WTC11 (cell line): ENCODE measurements at regions not wholly inside any gene's neighbourhood (a gene's known extent, or its start where the extent isn't known, plus 50 kb on each side); places are given as distances from the start of the nearest gene placed in this dataset.

Experiments used
- ATAC-seq: fragments of 200-7000 bp; cut with Tn5 transposase; 2 replicates; pipeline ENCODE4 v1.10.0; 2021; ENCODE audit warnings: mild to moderate bottlenecking, moderate library complexity
- CTCF ChIA-PET: fragments of 300-600 bp; sonication (Branson Sonifier 250); formaldehyde crosslinking; loops from one replicate; lab custom pipeline; 2021; ENCODE audit warnings: antibody characterized with exemption; lab: Charles Lee
- POLR2A ChIA-PET: fragments of 350-600 bp; sonication (Branson Sonifier 250); formaldehyde crosslinking; loops from one replicate; lab custom pipeline; 2021; ENCODE audit warnings: antibody characterized with exemption; lab: Charles Lee
- DNase-seq: peaks from one replicate; pipeline ENCODE4 v3.0.0; 2021; ENCODE audit warnings: low spot score
- H3K27ac Mint-ChIP-seq: 2 replicates; pipeline ENCODE4 v1.8.0; 2021; ENCODE audit warnings: mixed read lengths
- H3K27me3 Mint-ChIP-seq: 2 replicates; pipeline ENCODE4 v1.8.0; 2021; ENCODE audit warnings: low read depth, mild to moderate bottlenecking, moderate library complexity, mixed read lengths
- H3K36me3 Mint-ChIP-seq: 2 replicates; pipeline ENCODE4 v1.8.0; 2021; ENCODE audit warnings: mixed read lengths
- H3K4me1 Mint-ChIP-seq: 2 replicates; pipeline ENCODE4 v1.8.0; 2022; ENCODE audit warnings: mixed read lengths
- H3K4me3 Mint-ChIP-seq: 2 replicates; pipeline ENCODE4 v1.8.0; 2021; ENCODE audit warnings: mild to moderate bottlenecking, moderate library complexity, mixed read lengths
- H3K9me3 Mint-ChIP-seq: 2 replicates; pipeline ENCODE4 v1.8.0; 2021; ENCODE audit warnings: mixed read lengths
- FOXJ3 ChIP-seq: sonication (generic); formaldehyde crosslinking; IDR thresholded peaks from 2 replicates; pipeline ENCODE4 v1.9.0; 2021; ENCODE audit warnings: missing genetic modification reagents, mild to moderate bottlenecking, borderline replicate concordance
- JAZF1 ChIP-seq: fragments of 250-450 bp; sonication (Bioruptor Pico); IDR thresholded peaks from 2 replicates; pipeline ENCODE4 v1.9.0; 2021; ENCODE audit warnings: moderate library complexity, mild to moderate bottlenecking, inconsistent platforms
- KAT7 ChIP-seq: sonication (generic); formaldehyde crosslinking; IDR thresholded peaks from 2 replicates; pipeline ENCODE4 v1.8.1; 2023; ENCODE audit warnings: missing genetic modification reagents, mild to moderate bottlenecking, borderline replicate concordance
- NFE2L1 ChIP-seq: sonication (generic); formaldehyde crosslinking; IDR thresholded peaks from 2 replicates; pipeline ENCODE4 v1.8.1; 2023; ENCODE audit warnings: missing genetic modification reagents
- PREB ChIP-seq: sonication (generic); formaldehyde crosslinking; IDR thresholded peaks from 2 replicates; pipeline ENCODE4 v1.8.1; 2022; ENCODE audit warnings: mild to moderate bottlenecking, missing genetic modification reagents, moderate library complexity, borderline replicate concordance
- RORB ChIP-seq: fragments of 250-450 bp; sonication (Bioruptor Pico); IDR thresholded peaks from 2 replicates; pipeline ENCODE4 v1.9.0; 2021; ENCODE audit warnings: mild to moderate bottlenecking
- SMAD4 ChIP-seq: sonication (generic); formaldehyde crosslinking; IDR thresholded peaks from 2 replicates; pipeline ENCODE4 v1.8.0; 2022; ENCODE audit warnings: mild to moderate bottlenecking, missing genetic modification reagents
- SP1 ChIP-seq: sonication (generic); formaldehyde crosslinking; conservative IDR thresholded peaks from 2 replicates; pipeline ENCODE4 v1.8.1; 2022; ENCODE audit warnings: missing genetic modification reagents
- ZNF121 ChIP-seq: sonication (generic); formaldehyde crosslinking; IDR thresholded peaks from 2 replicates; pipeline ENCODE4 v1.8.0; 2023; ENCODE audit warnings: missing genetic modification reagents
- ZNF138 ChIP-seq: sonication (generic); formaldehyde crosslinking; conservative IDR thresholded peaks from 2 replicates; pipeline ENCODE4 v1.8.1; 2022; ENCODE audit warnings: mild to moderate bottlenecking, moderate library complexity, missing genetic modification reagents
- ZNF512 ChIP-seq: sonication (generic); formaldehyde crosslinking; IDR thresholded peaks from 2 replicates; pipeline ENCODE4 v1.8.1; 2022; ENCODE audit warnings: missing genetic modification reagents, borderline replicate concordance
- TF ChIP-seq, protein P1 (sequence below): sonication (generic); formaldehyde crosslinking; IDR thresholded peaks from 2 replicates; pipeline ENCODE4 v1.8.1; 2023; ENCODE audit warnings: mild to moderate bottlenecking, missing genetic modification reagents, borderline replicate concordance
- TF ChIP-seq, protein P2 (sequence below): fragments of 250-450 bp; sonication (Bioruptor Pico); IDR thresholded peaks from 2 replicates; pipeline ENCODE4 v1.9.0; 2021; ENCODE audit warnings: mild to moderate bottlenecking
- TF ChIP-seq, protein P3 (sequence below): sonication (generic); formaldehyde crosslinking; IDR thresholded peaks from 2 replicates; pipeline ENCODE4 v1.8.1; 2022; ENCODE audit warnings: low read depth, missing genetic modification reagents, borderline replicate concordance
- TF ChIP-seq, protein P4 (sequence below): sonication (generic); formaldehyde crosslinking; IDR thresholded peaks from 2 replicates; pipeline ENCODE4 v1.8.1; 2023; ENCODE audit warnings: mild to moderate bottlenecking, missing genetic modification reagents
- TF ChIP-seq, protein P5 (sequence below): sonication (generic); formaldehyde crosslinking; IDR thresholded peaks from 2 replicates; pipeline ENCODE4 v1.8.0; 2023; ENCODE audit warnings: missing genetic modification reagents, mild to moderate bottlenecking, borderline replicate concordance

DNA sequence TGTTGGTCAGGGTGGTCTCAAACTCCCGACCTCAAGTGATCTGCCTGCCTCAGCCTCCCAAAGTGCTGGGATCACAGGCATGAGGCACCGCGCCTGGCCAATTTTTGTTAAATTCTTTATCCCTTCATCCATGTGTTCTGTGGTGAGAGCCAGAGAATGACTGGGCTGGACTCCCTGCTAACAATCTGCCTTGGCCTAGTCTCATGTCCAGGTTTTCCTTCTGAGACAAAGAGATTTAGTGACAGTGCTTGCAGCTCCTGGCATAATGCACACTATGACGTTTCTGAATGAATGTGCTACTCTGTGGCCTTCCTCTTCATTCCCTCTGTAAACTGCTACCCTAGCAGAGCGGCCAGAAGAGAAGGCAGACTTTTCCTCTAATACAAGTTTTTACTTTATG, 79.3 kb downstream of the FOXD1 start (continued):
- TF ChIP-seq SMAD4 (CRISPR knock-in tag), result no peak
- TF ChIP-seq, protein P1, sequence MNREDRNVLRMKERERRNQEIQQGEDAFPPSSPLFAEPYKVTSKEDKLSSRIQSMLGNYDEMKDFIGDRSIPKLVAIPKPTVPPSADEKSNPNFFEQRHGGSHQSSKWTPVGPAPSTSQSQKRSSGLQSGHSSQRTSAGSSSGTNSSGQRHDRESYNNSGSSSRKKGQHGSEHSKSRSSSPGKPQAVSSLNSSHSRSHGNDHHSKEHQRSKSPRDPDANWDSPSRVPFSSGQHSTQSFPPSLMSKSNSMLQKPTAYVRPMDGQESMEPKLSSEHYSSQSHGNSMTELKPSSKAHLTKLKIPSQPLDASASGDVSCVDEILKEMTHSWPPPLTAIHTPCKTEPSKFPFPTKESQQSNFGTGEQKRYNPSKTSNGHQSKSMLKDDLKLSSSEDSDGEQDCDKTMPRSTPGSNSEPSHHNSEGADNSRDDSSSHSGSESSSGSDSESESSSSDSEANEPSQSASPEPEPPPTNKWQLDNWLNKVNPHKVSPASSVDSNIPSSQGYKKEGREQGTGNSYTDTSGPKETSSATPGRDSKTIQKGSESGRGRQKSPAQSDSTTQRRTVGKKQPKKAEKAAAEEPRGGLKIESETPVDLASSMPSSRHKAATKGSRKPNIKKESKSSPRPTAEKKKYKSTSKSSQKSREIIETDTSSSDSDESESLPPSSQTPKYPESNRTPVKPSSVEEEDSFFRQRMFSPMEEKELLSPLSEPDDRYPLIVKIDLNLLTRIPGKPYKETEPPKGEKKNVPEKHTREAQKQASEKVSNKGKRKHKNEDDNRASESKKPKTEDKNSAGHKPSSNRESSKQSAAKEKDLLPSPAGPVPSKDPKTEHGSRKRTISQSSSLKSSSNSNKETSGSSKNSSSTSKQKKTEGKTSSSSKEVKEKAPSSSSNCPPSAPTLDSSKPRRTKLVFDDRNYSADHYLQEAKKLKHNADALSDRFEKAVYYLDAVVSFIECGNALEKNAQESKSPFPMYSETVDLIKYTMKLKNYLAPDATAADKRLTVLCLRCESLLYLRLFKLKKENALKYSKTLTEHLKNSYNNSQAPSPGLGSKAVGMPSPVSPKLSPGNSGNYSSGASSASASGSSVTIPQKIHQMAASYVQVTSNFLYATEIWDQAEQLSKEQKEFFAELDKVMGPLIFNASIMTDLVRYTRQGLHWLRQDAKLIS (CRISPR knock-in tag), result no peak
- TF ChIP-seq, protein P2, sequence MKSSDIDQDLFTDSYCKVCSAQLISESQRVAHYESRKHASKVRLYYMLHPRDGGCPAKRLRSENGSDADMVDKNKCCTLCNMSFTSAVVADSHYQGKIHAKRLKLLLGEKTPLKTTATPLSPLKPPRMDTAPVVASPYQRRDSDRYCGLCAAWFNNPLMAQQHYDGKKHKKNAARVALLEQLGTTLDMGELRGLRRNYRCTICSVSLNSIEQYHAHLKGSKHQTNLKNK (CRISPR knock-in tag), result no peak
- TF ChIP-seq, protein P3, sequence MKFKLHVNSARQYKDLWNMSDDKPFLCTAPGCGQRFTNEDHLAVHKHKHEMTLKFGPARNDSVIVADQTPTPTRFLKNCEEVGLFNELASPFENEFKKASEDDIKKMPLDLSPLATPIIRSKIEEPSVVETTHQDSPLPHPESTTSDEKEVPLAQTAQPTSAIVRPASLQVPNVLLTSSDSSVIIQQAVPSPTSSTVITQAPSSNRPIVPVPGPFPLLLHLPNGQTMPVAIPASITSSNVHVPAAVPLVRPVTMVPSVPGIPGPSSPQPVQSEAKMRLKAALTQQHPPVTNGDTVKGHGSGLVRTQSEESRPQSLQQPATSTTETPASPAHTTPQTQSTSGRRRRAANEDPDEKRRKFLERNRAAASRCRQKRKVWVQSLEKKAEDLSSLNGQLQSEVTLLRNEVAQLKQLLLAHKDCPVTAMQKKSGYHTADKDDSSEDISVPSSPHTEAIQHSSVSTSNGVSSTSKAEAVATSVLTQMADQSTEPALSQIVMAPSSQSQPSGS (CRISPR knock-in tag), result no peak
- TF ChIP-seq NFE2L1 (CRISPR knock-in tag), result no peak
- TF ChIP-seq RORB (CRISPR knock-in tag), result no peak

- TF ChIP-seq ZNF512 (CRISPR knock-in tag) (no peak), SP1 (no peak), ZNF138 (CRISPR knock-in tag) (no peak), ZNF121 (CRISPR knock-in tag) (no peak), JAZF1 (CRISPR knock-in tag) (no peak), PREB (CRISPR knock-in tag) (no peak), FOXJ3 (CRISPR knock-in tag) (no peak), KAT7 (CRISPR knock-in tag) (no peak)
- TF ChIP-seq, protein P4, sequence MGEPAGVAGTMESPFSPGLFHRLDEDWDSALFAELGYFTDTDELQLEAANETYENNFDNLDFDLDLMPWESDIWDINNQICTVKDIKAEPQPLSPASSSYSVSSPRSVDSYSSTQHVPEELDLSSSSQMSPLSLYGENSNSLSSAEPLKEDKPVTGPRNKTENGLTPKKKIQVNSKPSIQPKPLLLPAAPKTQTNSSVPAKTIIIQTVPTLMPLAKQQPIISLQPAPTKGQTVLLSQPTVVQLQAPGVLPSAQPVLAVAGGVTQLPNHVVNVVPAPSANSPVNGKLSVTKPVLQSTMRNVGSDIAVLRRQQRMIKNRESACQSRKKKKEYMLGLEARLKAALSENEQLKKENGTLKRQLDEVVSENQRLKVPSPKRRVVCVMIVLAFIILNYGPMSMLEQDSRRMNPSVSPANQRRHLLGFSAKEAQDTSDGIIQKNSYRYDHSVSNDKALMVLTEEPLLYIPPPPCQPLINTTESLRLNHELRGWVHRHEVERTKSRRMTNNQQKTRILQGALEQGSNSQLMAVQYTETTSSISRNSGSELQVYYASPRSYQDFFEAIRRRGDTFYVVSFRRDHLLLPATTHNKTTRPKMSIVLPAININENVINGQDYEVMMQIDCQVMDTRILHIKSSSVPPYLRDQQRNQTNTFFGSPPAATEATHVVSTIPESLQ, result no peak
- TF ChIP-seq, protein P5, sequence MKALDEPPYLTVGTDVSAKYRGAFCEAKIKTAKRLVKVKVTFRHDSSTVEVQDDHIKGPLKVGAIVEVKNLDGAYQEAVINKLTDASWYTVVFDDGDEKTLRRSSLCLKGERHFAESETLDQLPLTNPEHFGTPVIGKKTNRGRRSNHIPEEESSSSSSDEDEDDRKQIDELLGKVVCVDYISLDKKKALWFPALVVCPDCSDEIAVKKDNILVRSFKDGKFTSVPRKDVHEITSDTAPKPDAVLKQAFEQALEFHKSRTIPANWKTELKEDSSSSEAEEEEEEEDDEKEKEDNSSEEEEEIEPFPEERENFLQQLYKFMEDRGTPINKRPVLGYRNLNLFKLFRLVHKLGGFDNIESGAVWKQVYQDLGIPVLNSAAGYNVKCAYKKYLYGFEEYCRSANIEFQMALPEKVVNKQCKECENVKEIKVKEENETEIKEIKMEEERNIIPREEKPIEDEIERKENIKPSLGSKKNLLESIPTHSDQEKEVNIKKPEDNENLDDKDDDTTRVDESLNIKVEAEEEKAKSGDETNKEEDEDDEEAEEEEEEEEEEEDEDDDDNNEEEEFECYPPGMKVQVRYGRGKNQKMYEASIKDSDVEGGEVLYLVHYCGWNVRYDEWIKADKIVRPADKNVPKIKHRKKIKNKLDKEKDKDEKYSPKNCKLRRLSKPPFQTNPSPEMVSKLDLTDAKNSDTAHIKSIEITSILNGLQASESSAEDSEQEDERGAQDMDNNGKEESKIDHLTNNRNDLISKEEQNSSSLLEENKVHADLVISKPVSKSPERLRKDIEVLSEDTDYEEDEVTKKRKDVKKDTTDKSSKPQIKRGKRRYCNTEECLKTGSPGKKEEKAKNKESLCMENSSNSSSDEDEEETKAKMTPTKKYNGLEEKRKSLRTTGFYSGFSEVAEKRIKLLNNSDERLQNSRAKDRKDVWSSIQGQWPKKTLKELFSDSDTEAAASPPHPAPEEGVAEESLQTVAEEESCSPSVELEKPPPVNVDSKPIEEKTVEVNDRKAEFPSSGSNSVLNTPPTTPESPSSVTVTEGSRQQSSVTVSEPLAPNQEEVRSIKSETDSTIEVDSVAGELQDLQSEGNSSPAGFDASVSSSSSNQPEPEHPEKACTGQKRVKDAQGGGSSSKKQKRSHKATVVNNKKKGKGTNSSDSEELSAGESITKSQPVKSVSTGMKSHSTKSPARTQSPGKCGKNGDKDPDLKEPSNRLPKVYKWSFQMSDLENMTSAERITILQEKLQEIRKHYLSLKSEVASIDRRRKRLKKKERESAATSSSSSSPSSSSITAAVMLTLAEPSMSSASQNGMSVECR (CRISPR knock-in tag), result no peak
- TF ChIP-seq, all 79 proteins: peak for 0
- POLR2A ChIA-PET, result interaction anchor here (0.7 kb wide), 1 partner anchor 27 kb away, joined by 3 read pairs; no protein-coding TSS in a partner anchor
- Mint-ChIP-seq H3K9me3 (no peaks in the 10 kb centered on the region), H3K36me3 (no peaks in the 10 kb centered on the region), H3K4me3 (no peak overlapping the region), H3K27ac (no peak overlapping the region), H3K4me1 (peaks cover 17% of the 10 kb centered on the region), H3K27me3 (peaks cover 14% of the 10 kb centered on the region)
- ATAC-seq, result no peak
- CTCF ChIA-PET, result no interaction called here
- DNase-seq, result no peak
Observed at GRCh38 chr5:73367650-73368049, 80.9 kb downstream of the FOXD1 start.
